ENCODE measurements at regions not wholly inside any gene's neighbourhood (a gene's known extent, or its start where the extent isn't known, plus 50 kb on each side); places are given as distances from the start of the nearest gene placed in this dataset.

DNA sequence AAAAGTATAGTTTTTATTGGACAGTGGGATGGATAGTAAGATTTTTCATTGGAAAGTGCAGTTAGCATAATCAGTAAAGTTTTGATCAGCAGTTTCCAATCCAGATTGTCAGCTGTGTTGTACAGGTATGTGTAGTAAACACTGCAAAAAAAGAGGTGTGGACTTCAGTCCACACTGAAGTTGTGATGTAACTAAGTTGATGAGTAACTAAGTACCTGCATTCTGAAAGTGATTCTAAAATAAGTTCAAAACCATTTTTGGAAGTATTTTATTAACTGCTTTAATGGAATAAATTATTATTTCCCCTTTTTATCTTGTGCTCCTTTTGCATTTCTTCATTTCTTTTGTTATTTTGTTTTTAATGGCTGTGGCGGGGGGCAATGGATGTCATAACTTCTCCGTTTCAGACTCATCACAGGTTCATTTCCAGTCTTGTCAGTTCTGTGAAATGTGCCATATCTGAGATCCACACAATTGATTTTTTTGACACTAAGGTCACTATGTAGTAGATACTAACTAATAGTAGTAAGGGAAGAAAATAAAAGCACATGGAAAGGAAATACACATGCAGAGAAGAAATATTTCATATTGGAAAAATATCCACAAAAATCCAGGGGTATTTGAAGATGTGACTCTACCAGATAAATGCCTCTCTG lies 247.5 kb downstream of the GABRG1 start:
- Histone ChIP-seq H2AFZ (ENCODE audit: low read depth, low read length) (no peak overlapping the region), H3K27me3 (ENCODE audit: insufficient read depth, low read length) (no peaks in the 10 kb centered on the region), H3K4me3 (ENCODE audit: insufficient read depth, low read depth, low read length) (no peak overlapping the region), H3K9ac (ENCODE audit: low read length) (no peak overlapping the region), H3K27ac (ENCODE audit: low read depth, low read length) (no peak overlapping the region), H3K4me2 (ENCODE audit: low read length) (no peak overlapping the region), H3K36me3 (ENCODE audit: insufficient read depth, low read length) (no peaks in the 10 kb centered on the region), H4K20me1 (ENCODE audit: insufficient read depth, low read length) (no peaks in the 10 kb centered on the region), H3K4me1 (ENCODE audit: insufficient read depth, low read length) (no peaks in the 10 kb centered on the region), H3K79me2 (ENCODE audit: insufficient read depth, low read length) (no peaks in the 10 kb centered on the region), H3K9me3 (ENCODE audit: insufficient read depth, low read depth, low read length) (peaks cover 7% of the 10 kb centered on the region)
- Mint-ChIP-seq H3K4me3 (ENCODE audit: unreplicated experiment) (no peak overlapping the region), H3K27ac (ENCODE audit: unreplicated experiment) (no peak overlapping the region), H3K36me3 (ENCODE audit: low read depth, unreplicated experiment) (no peaks in the 10 kb centered on the region), H3K9me3 (ENCODE audit: unreplicated experiment) (no peaks in the 10 kb centered on the region), H3K4me1 (ENCODE audit: low read depth, unreplicated experiment) (no peaks in the 10 kb centered on the region), H3K27me3 (ENCODE audit: low read depth, unreplicated experiment) (no peaks in the 10 kb centered on the region)
- FAIRE-seq (no peak), DNase-seq (ENCODE audit: low read depth) (no peak)
- TF ChIP-seq EZH2 (IDR thresholded peaks at IDR 0.05; ENCODE audit: insufficient read depth, low read length) = no peak
- no peak for TF ChIP-seq CTCF (IDR thresholded peaks at IDR 0.05; ENCODE audit: insufficient read depth, low read depth, low read length)

DNA sequence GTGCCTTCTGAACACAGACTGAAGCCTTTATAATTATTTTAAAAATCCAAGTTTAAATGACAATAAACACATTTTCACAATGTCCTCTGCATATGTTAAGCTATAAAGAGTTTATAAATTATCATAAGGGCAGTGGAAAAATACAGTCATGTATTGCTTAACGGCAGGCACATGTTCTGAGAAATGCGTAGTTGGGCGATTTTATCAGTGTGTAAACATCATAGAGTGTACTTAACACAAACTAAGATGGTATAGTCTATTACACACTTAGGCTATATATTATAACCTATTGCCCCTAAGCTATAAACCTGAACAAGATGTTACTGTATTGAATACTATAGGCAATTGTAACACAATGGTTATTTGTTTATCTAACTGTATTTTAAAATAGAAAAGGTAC lies 254.7 kb downstream of the GABRG1 start:
- DNase-seq (ENCODE audit: low read depth) = no peak
- Histone ChIP-seq H3K9ac (ENCODE audit: low read length) (no peak overlapping the region), H3K4me2 (ENCODE audit: low read length) (no peak overlapping the region), H3K9me3 (ENCODE audit: insufficient read depth, low read depth, low read length) (peaks cover 4% of the 10 kb centered on the region), H3K27ac (ENCODE audit: low read depth, low read length) (no peak overlapping the region), H3K4me3 (ENCODE audit: insufficient read depth, low read depth, low read length) (no peak overlapping the region), H3K4me1 (ENCODE audit: insufficient read depth, low read length) (no peaks in the 10 kb centered on the region), H3K79me2 (ENCODE audit: insufficient read depth, low read length) (no peaks in the 10 kb centered on the region), H2AFZ (ENCODE audit: low read depth, low read length) (no peak overlapping the region), H3K27me3 (ENCODE audit: insufficient read depth, low read length) (no peaks in the 10 kb centered on the region), H4K20me1 (ENCODE audit: insufficient read depth, low read length) (no peaks in the 10 kb centered on the region), H3K36me3 (ENCODE audit: insufficient read depth, low read length) (no peaks in the 10 kb centered on the region)
- H3K36me3 Mint-ChIP-seq (ENCODE audit: low read depth, unreplicated experiment) = no peaks in the 10 kb centered on the region
- H3K9me3 Mint-ChIP-seq (ENCODE audit: unreplicated experiment) = no peaks in the 10 kb centered on the region
- no peak for FAIRE-seq
- H3K4me1 Mint-ChIP-seq (ENCODE audit: low read depth, unreplicated experiment) = no peaks in the 10 kb centered on the region
- H3K27me3 Mint-ChIP-seq (ENCODE audit: low read depth, unreplicated experiment) = no peaks in the 10 kb centered on the region
- TF ChIP-seq CTCF (IDR thresholded peaks at IDR 0.05; ENCODE audit: insufficient read depth, low read depth, low read length) (no peak), EZH2 (IDR thresholded peaks at IDR 0.05; ENCODE audit: insufficient read depth, low read length) (no peak)
- H3K27ac Mint-ChIP-seq (ENCODE audit: unreplicated experiment) = no peak overlapping the region
- H3K4me3 Mint-ChIP-seq (ENCODE audit: unreplicated experiment) = no peak overlapping the region

- Mint-ChIP-seq H3K27ac (ENCODE audit: unreplicated experiment) (no peak overlapping the region), H3K36me3 (ENCODE audit: low read depth, unreplicated experiment) (no peaks in the 10 kb centered on the region), H3K27me3 (ENCODE audit: low read depth, unreplicated experiment) (no peaks in the 10 kb centered on the region), H3K4me1 (ENCODE audit: low read depth, unreplicated experiment) (no peaks in the 10 kb centered on the region), H3K4me3 (ENCODE audit: unreplicated experiment) (no peak overlapping the region), H3K9me3 (ENCODE audit: unreplicated experiment) (no peaks in the 10 kb centered on the region)
- TF ChIP-seq EZH2 (IDR thresholded peaks at IDR 0.05; ENCODE audit: insufficient read depth, low read length) = no peak
- TF ChIP-seq CTCF (IDR thresholded peaks at IDR 0.05; ENCODE audit: insufficient read depth, low read depth, low read length) = no peak
- Histone ChIP-seq H3K79me2 (ENCODE audit: insufficient read depth, low read length) (no peaks in the 10 kb centered on the region), H3K9ac (ENCODE audit: low read length) (no peak overlapping the region), H3K9me3 (ENCODE audit: insufficient read depth, low read depth, low read length) (no peaks in the 10 kb centered on the region), H3K4me3 (ENCODE audit: insufficient read depth, low read depth, low read length) (no peak overlapping the region), H3K4me1 (ENCODE audit: insufficient read depth, low read length) (no peaks in the 10 kb centered on the region), H3K27ac (ENCODE audit: low read depth, low read length) (no peak overlapping the region), H3K27me3 (ENCODE audit: insufficient read depth, low read length) (no peaks in the 10 kb centered on the region), H3K36me3 (ENCODE audit: insufficient read depth, low read length) (no peaks in the 10 kb centered on the region), H2AFZ (ENCODE audit: low read depth, low read length) (no peak overlapping the region), H4K20me1 (ENCODE audit: insufficient read depth, low read length) (no peaks in the 10 kb centered on the region), H3K4me2 (ENCODE audit: low read length) (no peak overlapping the region)
- no peak for DNase-seq (ENCODE audit: low read depth)
- no peak for FAIRE-seq
Measured at GRCh38 chr4:45865781-45866180, 258.1 kb downstream of the GABRG1 start.

Data from astrocyte (in vitro differentiated cells and primary cell).